RWPE2 (cell line): ENCODE measurements at regions not wholly inside any gene's neighbourhood (a gene's known extent, or its start where the extent isn't known, plus 50 kb on each side); places are given as distances from the start of the nearest gene placed in this dataset.

Experiments
- ATAC-seq: fragments of 200-7000 bp; cut with Tn5 transposase; 3 replicates; pipeline ENCODE4 v1.9.1; 2021; ENCODE audit warnings: low read depth
- DNase-seq: peaks from one replicate; pipeline ENCODE4 v3.0.0-alpha.2; 2020; ENCODE audit warnings: low spot score
- H3K27ac ChIP-seq: fragments of 450-650 bp; 2 replicates; pipeline ENCODE4 v1.5.1; 2017; ENCODE audit warnings: mild to moderate bottlenecking; ENCODE audit not compliant: poor library complexity, severe bottlenecking
- H3K27me3 ChIP-seq: fragments of 250-450 bp; sonication (Bioruptor Pico); 2 replicates; pipeline ENCODE4 v1.5.1; 2021; ENCODE audit warnings: mild to moderate bottlenecking, moderate library complexity; ENCODE audit not compliant: insufficient read depth, poor library complexity, severe bottlenecking
- H3K36me3 ChIP-seq: fragments of 250-450 bp; sonication (Bioruptor Pico); 2 replicates; pipeline ENCODE4 v1.5.1; 2020; ENCODE audit warnings: low read depth, mild to moderate bottlenecking, moderate library complexity
- H3K4me1 ChIP-seq: fragments of 250-450 bp; sonication (Bioruptor Pico); 2 replicates; pipeline ENCODE4 v1.5.1; 2021; ENCODE audit warnings: mild to moderate bottlenecking, moderate library complexity; ENCODE audit not compliant: insufficient read depth, poor library complexity, severe bottlenecking
- H3K4me3 ChIP-seq: fragments of 250-450 bp; sonication (Bioruptor Pico); 2 replicates; pipeline ENCODE4 v1.5.1; 2021; ENCODE audit warnings: mild to moderate bottlenecking, moderate library complexity; ENCODE audit not compliant: severe bottlenecking
- H3K9me3 ChIP-seq: fragments of 250-450 bp; sonication (Bioruptor Pico); 2 replicates; pipeline ENCODE4 v1.5.1; 2021; ENCODE audit warnings: mild to moderate bottlenecking, moderate library complexity; ENCODE audit not compliant: severe bottlenecking
- CTCF ChIP-seq: fragments of 450-650 bp; IDR thresholded peaks from one replicate; pipeline ENCODE4 v1.5.1; 2017; ENCODE audit warnings: mild to moderate bottlenecking, moderate library complexity; ENCODE audit not compliant: poor library complexity, severe bottlenecking

- ATAC-seq = no peak
- no peak for TF ChIP-seq CTCF
- no peaks in the 10 kb centered on the region for H3K27me3 ChIP-seq
- H3K9me3 ChIP-seq = no peaks in the 10 kb centered on the region
- H3K4me3 ChIP-seq = no peak overlapping the region
- H3K27ac ChIP-seq = no peak overlapping the region
- no peaks in the 10 kb centered on the region for H3K4me1 ChIP-seq
- no peaks in the 10 kb centered on the region for H3K36me3 ChIP-seq
- DNase-seq = no peak
These were observed 102.9 kb downstream of the TEX26 start for GRCh38 chr13:31035185-31035965.

DNA sequence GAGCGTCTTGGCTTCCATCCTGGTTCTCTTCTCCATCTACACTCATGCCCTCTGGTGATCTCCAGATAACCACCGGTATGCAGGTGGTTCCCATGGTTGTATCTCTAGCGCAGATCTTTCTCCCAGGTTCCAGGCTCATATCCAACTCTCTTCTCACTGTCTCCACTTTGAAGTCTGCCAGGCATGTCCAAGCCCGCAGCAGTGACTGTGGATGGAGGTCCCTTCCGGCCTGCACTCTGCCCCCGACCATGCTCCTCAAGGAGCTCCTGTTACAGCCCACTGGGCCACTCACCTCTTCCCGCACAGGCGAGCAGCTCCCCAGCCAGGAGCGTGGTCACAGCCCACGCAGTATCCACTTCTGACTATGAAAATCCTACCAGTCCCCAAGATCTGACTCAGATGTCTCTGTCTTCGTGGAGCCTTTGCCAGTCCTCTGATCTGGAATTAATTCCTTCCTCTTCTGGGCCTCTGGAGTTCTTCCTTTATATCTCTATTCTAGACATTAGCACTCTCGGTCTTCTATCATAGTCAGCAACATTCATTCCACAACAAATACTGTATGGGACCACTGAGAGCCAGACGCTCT is 100.2 kb downstream of the TEX26 start:
- ATAC-seq (no peak), DNase-seq (no peak)
- Histone ChIP-seq H3K4me1 (no peaks in the 10 kb centered on the region), H3K9me3 (no peaks in the 10 kb centered on the region), H3K4me3 (no peak overlapping the region), H3K27ac (no peak overlapping the region), H3K36me3 (no peaks in the 10 kb centered on the region), H3K27me3 (no peaks in the 10 kb centered on the region)
- no peak for TF ChIP-seq CTCF

DNA sequence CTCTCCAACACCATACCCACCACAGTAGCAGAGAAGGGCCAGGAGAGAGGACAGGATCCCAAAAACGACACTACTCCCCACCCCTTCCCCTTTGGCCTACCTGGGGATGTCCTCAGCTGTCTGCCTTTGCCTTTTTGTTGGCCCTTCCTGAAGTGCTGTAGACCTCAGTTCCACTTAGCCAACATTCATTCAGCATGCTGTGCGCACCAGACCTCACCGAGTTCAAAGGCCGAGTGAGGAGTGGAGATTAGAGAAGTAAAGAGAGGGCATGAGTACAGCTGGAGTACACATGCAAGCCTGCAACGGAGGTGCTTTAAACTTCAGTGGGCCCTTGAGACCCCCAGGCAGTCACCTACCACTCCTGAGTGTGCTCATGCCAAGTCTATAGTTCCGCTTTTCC is 99.0 kb downstream of the TEX26 start:
- ATAC-seq = no peak
- Histone ChIP-seq H3K27ac (no peak overlapping the region), H3K4me3 (no peak overlapping the region), H3K4me1 (no peaks in the 10 kb centered on the region), H3K27me3 (no peaks in the 10 kb centered on the region), H3K9me3 (no peaks in the 10 kb centered on the region), H3K36me3 (no peaks in the 10 kb centered on the region)
- DNase-seq = no peak
- no peak for TF ChIP-seq CTCF

GRCh38 chr13:31029102-31029501 is 96.6 kb downstream of the TEX26 start:
- Histone ChIP-seq H3K4me1 (no peaks in the 10 kb centered on the region), H3K27me3 (no peaks in the 10 kb centered on the region), H3K4me3 (no peak overlapping the region), H3K27ac (no peak overlapping the region), H3K9me3 (no peaks in the 10 kb centered on the region), H3K36me3 (no peaks in the 10 kb centered on the region)
- TF ChIP-seq CTCF = no peak
- DNase-seq = no peak
- ATAC-seq = no peak

DNA sequence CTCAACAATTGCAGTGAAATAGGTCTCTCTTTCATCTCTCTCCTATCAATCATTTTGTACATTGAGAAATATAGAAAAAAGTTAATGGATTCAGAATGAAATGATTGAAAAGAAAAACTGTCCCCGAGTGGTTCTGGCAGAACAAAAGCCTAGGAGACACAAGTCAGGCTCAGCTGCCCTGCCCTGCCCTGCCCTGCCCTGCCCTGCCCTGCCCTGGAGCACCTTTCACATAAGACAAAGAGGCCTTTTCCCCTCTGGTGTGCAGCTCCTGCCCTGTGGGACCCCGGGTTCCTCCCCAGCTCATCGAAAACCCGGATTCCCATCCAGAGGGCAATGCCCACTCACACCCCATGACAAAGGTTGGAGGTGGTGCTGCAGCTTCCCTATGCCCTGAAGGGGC is 94.7 kb downstream of the TEX26 start:
- no peaks in the 10 kb centered on the region for H3K36me3 ChIP-seq
- no peak for ATAC-seq

More for the DNA sequence above, 94.7 kb downstream of the TEX26 start:
- no peak overlapping the region for H3K4me3 ChIP-seq
- no peak for DNase-seq
- no peaks in the 10 kb centered on the region for H3K9me3 ChIP-seq
- H3K4me1 ChIP-seq = no peaks in the 10 kb centered on the region
- no peak for TF ChIP-seq CTCF
- H3K27me3 ChIP-seq = no peaks in the 10 kb centered on the region
- no peak overlapping the region for H3K27ac ChIP-seq
